Activated CD4-positive, alpha-beta T cell treated with anti-CD3 and anti-CD28 coated beads, Interleukin-2, amount 10 ng/mL, durations not matched to agents 7 days and 5 days (primary cell): ENCODE measurements at regions not wholly inside any gene's neighbourhood (a gene's known extent, or its start where the extent isn't known, plus 50 kb on each side); places are given as distances from the start of the nearest gene placed in this dataset.

ENCODE experiments used
- CTCF ChIA-PET: fragments of 350-600 bp; sonication (Branson Sonifier 250); formaldehyde crosslinking; loops from one replicate; lab custom pipeline; 2021; ENCODE audit warnings: antibody characterized with exemption; lab: Charles Lee
- POLR2A ChIA-PET: fragments of 350-600 bp; sonication (Branson Sonifier 250); formaldehyde crosslinking; loops from one replicate; lab custom pipeline; 2021; ENCODE audit warnings: antibody characterized with exemption; lab: Charles Lee
- DNase-seq: peaks from one replicate; pipeline ENCODE4 v3.0.0-alpha.2; 2020
- H3K27ac Mint-ChIP-seq: one replicate; pipeline ENCODE4 v1.8.0; 2021; ENCODE audit warnings: mild to moderate bottlenecking, moderate library complexity, mixed read lengths
- H3K27me3 Mint-ChIP-seq: one replicate; pipeline ENCODE4 v1.8.0; 2021; ENCODE audit warnings: mixed read lengths
- H3K36me3 Mint-ChIP-seq: one replicate; pipeline ENCODE4 v1.8.0; 2021; ENCODE audit warnings: low read depth, mixed read lengths
- H3K4me1 Mint-ChIP-seq: one replicate; pipeline ENCODE4 v1.8.0; 2021; ENCODE audit warnings: mixed read lengths
- H3K4me3 Mint-ChIP-seq: one replicate; pipeline ENCODE4 v1.8.0; 2021; ENCODE audit warnings: mild to moderate bottlenecking, moderate library complexity, mixed read lengths
- H3K9me3 Mint-ChIP-seq: one replicate; pipeline ENCODE4 v1.8.0; 2021; ENCODE audit warnings: mixed read lengths

DNA sequence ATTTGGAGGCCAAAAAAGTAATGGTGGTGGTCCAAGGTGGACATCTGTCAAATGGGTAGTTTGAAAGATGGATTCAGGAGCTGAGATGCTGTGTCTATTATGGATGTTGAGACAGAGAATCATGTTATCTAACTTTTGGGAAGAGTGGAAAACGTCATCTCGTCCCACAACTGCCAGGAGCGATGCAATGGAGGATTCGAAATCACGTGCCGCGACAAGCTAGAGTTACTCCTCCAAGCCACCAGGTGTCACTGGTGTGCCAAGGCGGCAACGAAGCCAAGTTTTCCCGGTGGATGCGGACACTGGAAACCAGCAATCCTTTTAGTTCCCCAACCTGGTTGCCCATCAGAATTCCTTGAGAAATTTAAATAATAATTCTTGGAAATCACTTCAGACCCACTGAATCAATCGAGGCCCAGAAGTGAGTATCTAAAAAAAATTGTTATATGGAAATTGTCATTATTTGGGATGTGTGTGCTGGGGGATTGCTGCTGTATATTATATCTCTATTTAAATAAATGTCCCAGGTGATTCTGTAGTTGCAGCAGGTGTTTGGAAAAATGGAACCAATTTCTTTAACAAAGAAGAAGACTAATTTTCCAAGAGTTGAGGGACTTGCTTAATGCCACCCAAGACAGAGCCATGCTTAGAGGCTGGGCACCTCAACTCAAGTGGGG, 206.1 kb downstream of the HAPSTR1 start:
- Mint-ChIP-seq H3K4me3 (no peak overlapping the region), H3K27ac (no peak overlapping the region), H3K4me1 (no peaks in the 10 kb centered on the region), H3K27me3 (no peaks in the 10 kb centered on the region), H3K36me3 (no peaks in the 10 kb centered on the region), H3K9me3 (no peaks in the 10 kb centered on the region)
- ChIA-PET POLR2A (no interaction called here), CTCF (no interaction called here)
- no peak for DNase-seq

DNA sequence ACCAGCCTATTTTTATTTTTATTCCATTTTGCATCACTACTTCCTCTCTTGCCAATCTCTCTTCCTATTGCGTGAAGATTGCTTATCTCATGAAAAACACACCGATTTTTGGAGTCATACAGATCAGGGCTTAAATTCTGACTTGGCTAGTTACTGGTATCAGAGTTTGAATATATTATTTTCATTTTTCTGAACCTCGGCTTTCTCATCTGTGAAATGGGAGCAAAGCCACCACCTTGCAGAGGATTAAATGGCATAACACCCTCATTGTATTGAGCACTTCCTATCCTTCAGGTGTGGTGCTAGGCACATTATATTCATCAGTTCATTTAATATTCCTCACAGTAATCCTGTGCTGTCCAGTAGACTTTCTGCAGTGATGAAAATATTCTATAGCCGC, 208.8 kb downstream of the HAPSTR1 start:
- no peaks in the 10 kb centered on the region for H3K27me3 Mint-ChIP-seq
- H3K4me3 Mint-ChIP-seq: no peak overlapping the region
- H3K9me3 Mint-ChIP-seq: no peaks in the 10 kb centered on the region
- POLR2A ChIA-PET: no interaction called here
- H3K36me3 Mint-ChIP-seq: no peaks in the 10 kb centered on the region
- H3K27ac Mint-ChIP-seq: no peak overlapping the region
- DNase-seq: no peak
- CTCF ChIA-PET: no interaction called here
- no peaks in the 10 kb centered on the region for H3K4me1 Mint-ChIP-seq

DNA sequence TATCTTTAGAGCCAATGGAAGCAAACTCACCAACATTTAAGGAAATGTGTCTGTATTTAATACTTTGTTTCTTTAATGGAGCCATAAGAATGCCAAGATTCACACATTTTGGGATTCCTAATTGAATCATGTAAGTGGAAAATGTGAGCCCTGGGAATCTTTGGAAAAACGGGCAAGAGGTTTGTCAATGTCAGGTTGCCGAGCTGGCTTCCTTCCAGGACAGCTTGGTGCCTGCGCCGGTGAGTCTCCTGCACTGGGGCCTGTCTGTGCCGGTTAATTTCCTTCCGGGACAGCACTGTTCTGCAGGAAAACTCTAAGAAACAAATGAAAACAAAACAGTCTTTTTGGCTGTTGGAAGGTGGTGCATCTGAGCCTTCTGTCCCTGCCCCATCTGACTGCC, 210.6 kb downstream of the HAPSTR1 start:
- Mint-ChIP-seq H3K4me1 (no peaks in the 10 kb centered on the region), H3K36me3 (no peaks in the 10 kb centered on the region), H3K4me3 (no peak overlapping the region), H3K27ac (no peak overlapping the region), H3K9me3 (no peaks in the 10 kb centered on the region), H3K27me3 (no peaks in the 10 kb centered on the region)
- CTCF ChIA-PET: interaction anchor here (0.6 to 1.6 kb wide), 2 partner anchors 11 to 39 kb away, joined by 3 to 4 read pairs; no protein-coding TSS in a partner anchor
- no peak for DNase-seq
- POLR2A ChIA-PET: no interaction called here

DNA sequence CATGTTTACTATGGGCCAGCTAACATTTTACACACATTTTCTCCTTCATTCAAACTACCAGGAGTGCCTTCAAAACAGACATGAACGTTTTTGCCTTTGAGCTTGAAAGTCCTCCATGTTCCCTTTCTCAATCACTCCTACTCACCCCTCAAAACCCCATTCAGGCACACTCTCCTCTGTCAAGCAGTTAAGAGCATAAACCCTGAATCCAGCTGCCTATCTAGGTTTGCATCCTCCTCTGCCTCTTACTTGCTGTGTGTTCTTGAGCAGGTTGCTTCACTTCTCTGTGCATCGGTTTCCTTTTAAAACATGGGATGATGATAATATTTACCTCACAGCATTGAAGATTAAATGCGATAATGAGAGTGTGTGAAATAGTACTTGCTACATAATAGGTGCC, 215.3 kb downstream of the HAPSTR1 start:
- Mint-ChIP-seq H3K27ac (no peak overlapping the region), H3K9me3 (no peaks in the 10 kb centered on the region), H3K4me3 (no peak overlapping the region), H3K36me3 (no peaks in the 10 kb centered on the region), H3K4me1 (no peaks in the 10 kb centered on the region), H3K27me3 (no peaks in the 10 kb centered on the region)
- DNase-seq: no peak
- POLR2A ChIA-PET: interaction anchor here (0.7 kb wide), 1 partner anchor 18 kb away, joined by 3 read pairs; no protein-coding TSS in a partner anchor
- CTCF ChIA-PET: no interaction called here

DNA sequence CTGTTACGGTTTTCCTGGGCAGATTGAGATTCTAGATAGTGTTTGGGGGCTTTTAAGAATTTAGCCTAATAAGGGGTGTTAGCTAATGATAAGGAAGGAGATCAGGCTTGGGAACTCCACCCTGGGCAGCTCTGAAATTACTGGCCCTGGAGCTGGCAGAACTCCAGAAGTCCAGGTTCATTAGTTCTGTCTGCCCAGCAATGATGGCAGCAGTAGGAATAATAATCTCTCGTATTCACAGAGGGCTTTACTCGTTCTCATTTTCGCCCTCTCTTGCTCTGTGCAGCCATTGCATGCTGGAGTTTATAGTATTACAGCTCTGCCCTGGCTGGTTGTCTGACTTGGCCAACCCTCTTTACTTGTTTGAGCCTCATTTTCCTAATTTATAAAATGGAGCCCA, 216.0 kb downstream of the HAPSTR1 start:
- no peaks in the 10 kb centered on the region for H3K36me3 Mint-ChIP-seq
- H3K4me3 Mint-ChIP-seq: no peak overlapping the region
- no peaks in the 10 kb centered on the region for H3K27me3 Mint-ChIP-seq
- ChIA-PET POLR2A (interaction anchor here (0.7 kb wide), 1 partner anchor 18 kb away, joined by 3 read pairs; no protein-coding TSS in a partner anchor), CTCF (interaction anchor here (1.6 kb wide), 1 partner anchor 8 kb away, joined by 3 read pairs; no protein-coding TSS in a partner anchor)
- H3K9me3 Mint-ChIP-seq: no peaks in the 10 kb centered on the region
- H3K4me1 Mint-ChIP-seq: no peaks in the 10 kb centered on the region
- DNase-seq: no peak
- no peak overlapping the region for H3K27ac Mint-ChIP-seq

DNA sequence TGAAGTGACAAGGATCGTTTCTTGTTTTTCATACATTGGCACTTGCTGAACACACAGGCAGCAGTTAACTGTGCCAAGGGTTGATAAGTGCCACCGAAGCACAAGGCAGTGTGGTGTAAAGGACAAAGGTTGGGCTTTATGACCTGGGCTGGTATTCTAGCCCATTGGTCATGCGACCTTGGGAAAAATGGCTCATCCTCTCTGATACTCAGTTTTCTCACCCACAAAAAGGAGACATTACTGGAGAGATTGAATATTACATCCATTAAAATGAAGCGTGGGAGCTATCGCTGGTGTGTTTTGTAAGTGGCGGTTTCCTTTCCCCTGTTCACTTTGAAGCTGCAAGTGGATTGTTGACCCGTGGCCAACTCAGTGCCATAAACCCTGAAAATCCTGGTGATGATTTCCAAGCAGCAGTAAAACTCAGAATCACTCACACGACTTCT, 216.9 kb downstream of the HAPSTR1 start:
- Mint-ChIP-seq H3K27ac (no peak overlapping the region), H3K27me3 (no peaks in the 10 kb centered on the region), H3K4me1 (no peaks in the 10 kb centered on the region), H3K36me3 (no peaks in the 10 kb centered on the region), H3K4me3 (no peak overlapping the region), H3K9me3 (no peaks in the 10 kb centered on the region)
- DNase-seq: no peak
- ChIA-PET POLR2A (no interaction called here), CTCF (interaction anchor here (1.6 kb wide), 1 partner anchor 9 kb away, joined by 3 read pairs; no protein-coding TSS in a partner anchor)

DNA sequence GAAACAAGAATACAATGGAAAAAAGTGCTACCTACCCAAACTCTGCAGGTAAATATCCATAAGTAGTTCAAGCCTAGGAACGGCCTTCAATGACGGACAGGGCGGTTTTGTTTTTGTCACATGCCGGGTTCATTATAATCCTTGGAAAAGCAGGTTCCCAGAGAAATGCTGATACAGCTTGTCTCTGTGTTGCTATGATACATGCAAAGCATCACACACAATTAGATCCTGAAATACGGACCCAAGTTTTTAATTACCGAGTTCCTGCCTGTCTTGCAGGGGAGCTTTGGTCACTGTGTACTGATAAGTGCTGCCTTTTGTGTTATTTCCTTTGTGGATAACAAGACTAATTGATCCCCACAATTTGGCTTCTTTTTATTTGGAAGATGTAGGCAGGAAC, 217.4 kb downstream of the HAPSTR1 start:
- no peaks in the 10 kb centered on the region for H3K27me3 Mint-ChIP-seq
- ChIA-PET POLR2A (no interaction called here), CTCF (no interaction called here)
- no peak overlapping the region for H3K4me3 Mint-ChIP-seq
- no peaks in the 10 kb centered on the region for H3K9me3 Mint-ChIP-seq
- no peaks in the 10 kb centered on the region for H3K36me3 Mint-ChIP-seq
- no peaks in the 10 kb centered on the region for H3K4me1 Mint-ChIP-seq
- no peak for DNase-seq
- no peak overlapping the region for H3K27ac Mint-ChIP-seq

DNA sequence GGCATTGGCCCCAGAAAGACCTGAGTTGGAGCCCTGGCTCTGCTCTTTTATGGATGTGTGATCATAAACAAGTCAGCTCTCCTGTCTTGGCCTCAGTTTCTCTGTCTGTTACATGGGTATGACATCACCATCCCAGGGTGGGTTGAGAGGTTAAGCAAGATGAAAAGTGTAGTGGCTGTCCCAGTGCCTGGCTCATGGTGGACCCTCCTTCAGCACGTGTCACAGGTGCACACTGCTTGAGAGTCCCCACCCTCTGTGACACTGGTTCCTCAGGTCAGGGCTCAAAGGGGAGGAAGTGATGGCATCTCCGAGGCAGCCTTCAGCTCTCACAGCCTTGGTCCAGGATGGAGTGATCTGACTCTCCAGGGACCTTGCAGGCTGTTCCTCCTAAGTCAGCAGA, 218.4 kb downstream of the HAPSTR1 start:
- no peak for DNase-seq
- ChIA-PET POLR2A (no interaction called here), CTCF (no interaction called here)

DNA sequence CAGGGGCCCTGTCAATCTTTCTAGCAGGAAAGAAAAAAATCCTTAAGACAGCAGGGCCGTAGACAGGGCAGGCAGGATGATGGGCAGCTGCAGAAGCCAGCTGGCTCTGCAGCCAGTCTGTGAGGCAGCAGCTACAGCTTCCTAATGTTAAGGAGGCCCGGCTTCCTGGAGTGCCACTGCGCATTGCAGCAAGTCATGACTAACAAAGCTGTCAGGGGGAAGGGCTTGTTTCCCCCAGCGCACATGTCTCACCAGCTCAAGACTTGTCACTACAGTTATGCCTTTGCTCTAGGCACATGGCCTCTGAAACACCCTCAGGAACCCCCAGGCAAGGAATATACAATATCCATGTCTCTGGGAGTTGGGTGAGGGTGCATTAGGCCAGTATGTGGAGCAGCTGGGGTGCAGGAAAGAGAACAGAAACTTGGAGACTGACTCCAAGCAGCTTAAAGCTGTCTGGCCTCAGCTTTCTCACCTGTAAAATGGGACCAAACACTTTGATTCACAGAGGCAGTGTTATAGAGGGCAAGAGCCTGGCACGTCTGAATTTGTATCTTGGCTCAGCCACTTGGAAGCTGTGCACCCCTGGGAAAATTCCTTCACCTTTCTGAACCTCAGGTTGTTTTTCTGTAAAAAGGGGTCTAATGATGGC, 220.0 kb downstream of the HAPSTR1 start:
- no peak overlapping the region for H3K4me3 Mint-ChIP-seq
- no peaks in the 10 kb centered on the region for H3K36me3 Mint-ChIP-seq
- H3K4me1 Mint-ChIP-seq: no peaks in the 10 kb centered on the region
- DNase-seq: no peak
- CTCF ChIA-PET: interaction anchor here (0.7 kb wide), 1 partner anchor 10 kb away, joined by 3 read pairs; no protein-coding TSS in a partner anchor
- H3K27me3 Mint-ChIP-seq: no peaks in the 10 kb centered on the region
- H3K9me3 Mint-ChIP-seq: peaks cover 3% of the 10 kb centered on the region
- POLR2A ChIA-PET: no interaction called here
- no peak overlapping the region for H3K27ac Mint-ChIP-seq

More for the DNA sequence above, 218.4 kb downstream of the HAPSTR1 start:
- H3K4me3 Mint-ChIP-seq: no peak overlapping the region
- H3K4me1 Mint-ChIP-seq: no peaks in the 10 kb centered on the region
- H3K27ac Mint-ChIP-seq: no peak overlapping the region
- H3K9me3 Mint-ChIP-seq: no peaks in the 10 kb centered on the region
- H3K36me3 Mint-ChIP-seq: no peaks in the 10 kb centered on the region
- no peaks in the 10 kb centered on the region for H3K27me3 Mint-ChIP-seq

DNA sequence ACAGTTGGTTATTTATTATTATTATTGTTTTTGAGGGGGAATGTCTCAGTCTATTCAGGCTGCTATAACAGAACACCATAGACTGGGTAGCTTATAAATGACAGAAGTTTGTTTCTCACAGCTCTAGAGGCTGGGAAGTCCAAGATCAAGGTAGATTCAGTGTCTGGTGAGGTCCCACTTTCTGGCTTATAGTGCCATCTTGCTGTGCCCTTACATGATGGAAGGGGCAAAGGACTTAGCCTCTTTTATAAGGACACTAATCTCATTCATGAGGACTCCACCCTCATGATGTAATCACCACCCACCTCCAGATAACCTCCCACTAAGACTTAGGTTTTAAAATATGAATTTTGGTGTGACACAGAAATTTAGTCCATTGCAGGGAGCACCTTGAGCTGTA, 224.6 kb downstream of the HAPSTR1 start:
- Mint-ChIP-seq H3K9me3 (peaks cover 3% of the 10 kb centered on the region), H3K27ac (no peak overlapping the region), H3K36me3 (no peaks in the 10 kb centered on the region), H3K4me3 (no peak overlapping the region), H3K4me1 (no peaks in the 10 kb centered on the region), H3K27me3 (no peaks in the 10 kb centered on the region)
- POLR2A ChIA-PET: no interaction called here
- no peak for DNase-seq
- CTCF ChIA-PET: no interaction called here

DNA sequence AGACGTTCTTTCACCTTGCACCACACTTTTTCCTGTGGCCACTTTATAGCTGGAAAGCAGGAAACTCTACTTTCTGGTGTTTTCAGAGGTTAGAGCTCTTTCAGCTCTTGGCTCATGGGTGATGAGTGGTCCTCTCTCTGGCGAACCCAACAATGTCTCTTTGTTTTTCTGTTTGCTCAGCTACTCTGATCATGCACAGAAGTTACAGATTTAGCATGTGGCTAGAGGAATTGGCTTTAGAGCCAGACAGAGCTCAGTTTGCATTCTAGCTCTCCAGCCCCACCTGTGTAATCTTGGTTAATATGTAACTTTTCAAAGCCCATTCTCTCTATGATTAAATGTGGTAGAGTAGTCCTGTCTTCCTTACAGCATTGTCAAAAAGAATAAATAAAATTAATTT, 225.2 kb downstream of the HAPSTR1 start:
- CTCF ChIA-PET: no interaction called here
- no peak overlapping the region for H3K4me3 Mint-ChIP-seq
- POLR2A ChIA-PET: no interaction called here
- no peaks in the 10 kb centered on the region for H3K36me3 Mint-ChIP-seq
- H3K9me3 Mint-ChIP-seq: peaks cover 3% of the 10 kb centered on the region
- no peaks in the 10 kb centered on the region for H3K4me1 Mint-ChIP-seq
- no peak for DNase-seq
- no peaks in the 10 kb centered on the region for H3K27me3 Mint-ChIP-seq
- no peak overlapping the region for H3K27ac Mint-ChIP-seq

DNA sequence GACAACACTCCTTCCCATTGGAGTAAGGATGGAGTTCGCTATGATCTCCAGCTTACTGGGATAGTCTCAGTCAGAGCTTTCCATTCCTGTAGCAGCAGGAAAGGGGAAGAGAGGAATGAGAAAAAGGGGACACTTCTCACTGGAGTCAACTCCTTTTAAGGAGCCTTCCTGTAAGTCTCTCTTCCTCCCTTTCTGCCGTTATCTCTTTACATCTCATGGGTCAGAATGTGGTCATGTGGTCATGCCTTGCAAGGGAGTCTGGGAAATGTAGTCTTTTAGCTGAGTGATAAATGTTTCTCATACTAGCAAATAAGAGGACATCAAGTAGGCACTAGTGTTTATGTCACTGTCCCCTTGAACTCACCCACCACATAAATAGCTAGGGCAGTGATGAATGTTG, 227.3 kb downstream of the HAPSTR1 start:
- H3K4me1 Mint-ChIP-seq: no peaks in the 10 kb centered on the region
- peaks cover 3% of the 10 kb centered on the region for H3K9me3 Mint-ChIP-seq
- CTCF ChIA-PET: no interaction called here
- no peak for DNase-seq
- H3K36me3 Mint-ChIP-seq: no peaks in the 10 kb centered on the region
- POLR2A ChIA-PET: no interaction called here
- H3K27me3 Mint-ChIP-seq: no peaks in the 10 kb centered on the region
- H3K4me3 Mint-ChIP-seq: no peak overlapping the region
- H3K27ac Mint-ChIP-seq: no peak overlapping the region

DNA sequence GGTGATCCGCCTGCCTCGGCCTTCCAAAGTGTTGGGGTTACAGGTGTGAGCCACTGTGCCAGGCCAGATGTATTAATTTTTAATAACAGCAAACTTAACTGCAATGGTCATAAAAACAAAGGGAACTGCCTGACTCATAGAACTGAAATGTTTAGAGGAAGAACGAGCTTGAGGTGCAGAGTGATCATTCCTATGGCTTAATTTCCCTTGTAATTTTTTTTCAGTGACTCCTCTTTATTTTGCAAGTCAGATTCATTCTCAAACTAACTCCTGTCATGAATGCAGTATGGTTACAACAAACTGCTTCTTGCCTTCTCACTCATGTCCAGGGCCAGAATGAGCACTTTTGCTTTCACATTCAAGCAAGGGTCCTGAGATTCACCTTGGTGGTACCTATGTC, 231.3 kb downstream of the HAPSTR1 start:
- Mint-ChIP-seq H3K4me3 (no peak overlapping the region), H3K27ac (no peak overlapping the region), H3K4me1 (no peaks in the 10 kb centered on the region), H3K27me3 (no peaks in the 10 kb centered on the region), H3K36me3 (no peaks in the 10 kb centered on the region), H3K9me3 (no peaks in the 10 kb centered on the region)
- CTCF ChIA-PET: no interaction called here
- DNase-seq: no peak
- POLR2A ChIA-PET: no interaction called here
